Liver (tissue), 8 donors: ENCODE measurements at regions not wholly inside any gene's neighbourhood (a gene's known extent, or its start where the extent isn't known, plus 50 kb on each side); places are given as distances from the start of the nearest gene placed in this dataset.

ENCODE experiments used
- DNase-seq: peaks from one replicate; pipeline ENCODE4 v3.0.0-alpha.2; 2017; ENCODE audit warnings: low spot score
- H3K27ac ChIP-seq, 2 donors: one replicate each; pipeline ENCODE4 v1.7.0; 2013; ENCODE audit warnings: inconsistent platforms in 2 of 2, low read length in 2 of 2, control low read depth in 1 of 2, low read depth in 1 of 2, mild to moderate bottlenecking in 1 of 2
- H3K27me3 ChIP-seq, 4 donors: one replicate each; pipeline versions ENCODE4 v1.6.1 to v1.7.0; 2013; ENCODE audit warnings: low read length in 3 of 4, inconsistent platforms in 1 of 4, mild to moderate bottlenecking in 1 of 4, moderate library complexity in 1 of 4; ENCODE audit not compliant: control insufficient read depth in 4 of 4, insufficient read depth in 4 of 4
- H3K36me3 ChIP-seq, 4 donors: one replicate each; pipeline versions ENCODE4 v1.6.1 to v1.7.0; 2013; ENCODE audit warnings: low read length in 3 of 4, mild to moderate bottlenecking in 3 of 4, low read depth in 1 of 4, moderate library complexity in 1 of 4; ENCODE audit not compliant: control insufficient read depth in 4 of 4, insufficient read depth in 3 of 4
- H3K4me1 ChIP-seq, 4 donors: one replicate each; pipeline versions ENCODE4 v1.6.1 to v1.7.0; 2013; ENCODE audit warnings: low read length in 3 of 4, mild to moderate bottlenecking in 3 of 4, moderate library complexity in 1 of 4; ENCODE audit not compliant: control insufficient read depth in 4 of 4, insufficient read depth in 4 of 4
- H3K4me3 ChIP-seq, 3 donors: one replicate each; pipeline versions ENCODE4 v1.6.1 to v1.7.0; 2013; ENCODE audit warnings: low read length in 3 of 3, control low read depth in 1 of 3, low read depth in 1 of 3, mild to moderate bottlenecking in 1 of 3
- H3K9ac ChIP-seq, 2 donors: one replicate each; pipeline ENCODE4 v1.7.0; 2013; ENCODE audit warnings: low read length in 2 of 2, mild to moderate bottlenecking in 2 of 2, moderate library complexity in 2 of 2, control low read depth in 1 of 2, low read depth in 1 of 2
- H3K9me3 ChIP-seq, 4 donors: one replicate each; pipeline versions ENCODE4 v1.6.1 to v1.7.0; 2013; ENCODE audit warnings: low read length in 3 of 4; ENCODE audit not compliant: control insufficient read depth in 4 of 4
- EGR1 ChIP-seq, 2 donors: IDR thresholded peaks; 2 replicates each; pipeline ENCODE4 v1.6.1; 2016 to 2018; ENCODE audit warnings: antibody characterized with exemption in 2 of 2, low read depth in 2 of 2
- FOXA1 ChIP-seq: IDR thresholded peaks from 2 replicates; pipeline ENCODE4 v1.6.1; 2016; ENCODE audit warnings: antibody characterized with exemption
- FOXA2 ChIP-seq: IDR thresholded peaks from 2 replicates; pipeline ENCODE4 v1.6.1; 2016; ENCODE audit warnings: antibody characterized with exemption
- GABPA ChIP-seq, 2 donors: IDR thresholded peaks in 1 of 2; conservative IDR thresholded peaks in 1 of 2; 2 replicates each; pipeline ENCODE4 v1.6.1; 2016; ENCODE audit warnings: antibody characterized with exemption in 2 of 2, mild to moderate bottlenecking in 1 of 2, moderate library complexity in 1 of 2
- HNF4A ChIP-seq, 2 donors: conservative IDR thresholded peaks; 2 replicates each; pipeline ENCODE4 v1.6.1; 2016; ENCODE audit warnings: antibody characterized with exemption in 2 of 2, mild to moderate bottlenecking in 2 of 2
- HNF4G ChIP-seq: IDR thresholded peaks from 2 replicates; pipeline ENCODE4 v1.6.1; 2016; ENCODE audit warnings: antibody characterized with exemption
- JUND ChIP-seq, 2 donors: IDR thresholded peaks; 2 replicates each; pipeline ENCODE4 v1.6.1; 2016; ENCODE audit warnings: antibody characterized with exemption in 2 of 2
- NR2F2 ChIP-seq: IDR thresholded peaks from 2 replicates; pipeline ENCODE4 v1.6.1; 2016; ENCODE audit warnings: antibody characterized with exemption
- RAD21 ChIP-seq, 2 donors: IDR thresholded peaks; 2 replicates each; pipeline ENCODE4 v1.6.1; 2016; ENCODE audit warnings: antibody characterized with exemption in 2 of 2, mild to moderate bottlenecking in 2 of 2
- RXRA ChIP-seq, 2 donors: IDR thresholded peaks; 2 replicates each; pipeline ENCODE4 v1.6.1; 2017 to 2018; ENCODE audit warnings: antibody characterized with exemption in 2 of 2, mild to moderate bottlenecking in 1 of 2
- SP1 ChIP-seq: IDR thresholded peaks from 2 replicates; pipeline ENCODE4 v1.6.1; 2018; ENCODE audit warnings: antibody characterized with exemption, mild to moderate bottlenecking
- TAF1 ChIP-seq: conservative IDR thresholded peaks from 2 replicates; pipeline ENCODE4 v1.6.1; 2016; ENCODE audit warnings: antibody characterized with exemption, mild to moderate bottlenecking
- YY1 ChIP-seq: IDR thresholded peaks from 2 replicates; pipeline ENCODE4 v1.6.1; 2016; ENCODE audit warnings: antibody characterized with exemption, mild to moderate bottlenecking
- WGBS: extraction: QIAGEN DNeasy Blood & Tissue Kit; methylation state at CpG from one replicate; pipeline ENCODE4 v1.1.7; 2013; 5-methylcytosine and 5-hydroxymethylcytosine counted together
- TF ChIP-seq, protein P1 (sequence below): IDR thresholded peaks from 2 replicates; pipeline ENCODE4 v1.6.1; 2016; ENCODE audit warnings: antibody characterized with exemption
- TF ChIP-seq, protein P2 (sequence below): IDR thresholded peaks from 2 replicates; pipeline ENCODE4 v1.6.1; 2016; ENCODE audit warnings: antibody characterized with exemption
- TF ChIP-seq, protein P3 (sequence below): fragments of 150-350 bp; IDR thresholded peaks from 2 replicates; pipeline ENCODE4 v1.5.1; 2017; ENCODE audit warnings: improper control_type of control experiment, low read depth, low read length; ENCODE audit not compliant: missing input control
- donor health status: healthy.
- donor health status: healthy.
- donor health status: healthy.
- donor health status: healthy.
- donor health status: healthy.

DNA sequence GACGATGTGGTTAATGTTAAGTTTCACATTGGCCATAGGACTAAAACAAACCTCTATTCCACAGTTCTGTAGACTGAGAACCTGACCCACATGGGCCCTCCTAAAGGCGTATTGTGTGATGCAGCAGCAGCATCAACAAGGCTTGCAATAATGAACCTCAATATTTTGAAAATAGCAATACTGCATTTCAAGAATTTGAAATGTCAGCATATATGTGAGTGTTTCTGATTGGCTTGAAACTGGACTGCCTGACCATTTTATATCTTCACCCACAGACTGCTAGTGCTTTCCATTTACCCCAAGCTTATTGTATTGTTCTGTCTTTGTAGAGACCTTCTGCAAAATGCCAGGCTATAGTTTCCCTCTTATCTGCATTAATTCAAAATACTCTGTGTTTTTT, 1122.3 kb downstream of the IGSF11 start:
- TF ChIP-seq FOXA2 (no peak), GABPA (IDR thresholded peaks at IDR 0.05 in 1 of 2, conservative IDR thresholded peaks at IDR 0.05 in 1 of 2) (no peak), FOXA1 (no peak), TAF1 (no peak), EGR1 (IDR thresholded peaks at IDR 0.05; ENCODE audit: low read depth in 2 of 2) (no peak), RXRA (IDR thresholded peaks at IDR 0.05) (no peak), SP1 (no peak), HNF4A (conservative IDR thresholded peaks at IDR 0.05) (no peak), RAD21 (IDR thresholded peaks at IDR 0.05) (no peak), NR2F2 (no peak)
- TF ChIP-seq, protein P1, sequence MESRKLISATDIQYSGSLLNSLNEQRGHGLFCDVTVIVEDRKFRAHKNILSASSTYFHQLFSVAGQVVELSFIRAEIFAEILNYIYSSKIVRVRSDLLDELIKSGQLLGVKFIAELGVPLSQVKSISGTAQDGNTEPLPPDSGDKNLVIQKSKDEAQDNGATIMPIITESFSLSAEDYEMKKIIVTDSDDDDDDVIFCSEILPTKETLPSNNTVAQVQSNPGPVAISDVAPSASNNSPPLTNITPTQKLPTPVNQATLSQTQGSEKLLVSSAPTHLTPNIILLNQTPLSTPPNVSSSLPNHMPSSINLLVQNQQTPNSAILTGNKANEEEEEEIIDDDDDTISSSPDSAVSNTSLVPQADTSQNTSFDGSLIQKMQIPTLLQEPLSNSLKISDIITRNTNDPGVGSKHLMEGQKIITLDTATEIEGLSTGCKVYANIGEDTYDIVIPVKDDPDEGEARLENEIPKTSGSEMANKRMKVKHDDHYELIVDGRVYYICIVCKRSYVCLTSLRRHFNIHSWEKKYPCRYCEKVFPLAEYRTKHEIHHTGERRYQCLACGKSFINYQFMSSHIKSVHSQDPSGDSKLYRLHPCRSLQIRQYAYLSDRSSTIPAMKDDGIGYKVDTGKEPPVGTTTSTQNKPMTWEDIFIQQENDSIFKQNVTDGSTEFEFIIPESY: no peak
- TF ChIP-seq, protein P2, sequence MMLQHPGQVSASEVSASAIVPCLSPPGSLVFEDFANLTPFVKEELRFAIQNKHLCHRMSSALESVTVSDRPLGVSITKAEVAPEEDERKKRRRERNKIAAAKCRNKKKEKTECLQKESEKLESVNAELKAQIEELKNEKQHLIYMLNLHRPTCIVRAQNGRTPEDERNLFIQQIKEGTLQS: no peak
- no peaks in the 10 kb centered on the region for H3K4me1 ChIP-seq
- no peak overlapping the region for H3K9ac ChIP-seq
- WGBS: 81% methylated on average over 2 of the region's 2 CpGs
- H3K27me3 ChIP-seq: peaks cover 0 to 4% (median 0%) of the 10 kb centered on the region in 4 donors
- H3K4me3 ChIP-seq: no peak overlapping the region
- no peaks in the 10 kb centered on the region for H3K9me3 ChIP-seq
- DNase-seq: no peak
- no peak overlapping the region for H3K27ac ChIP-seq
- H3K36me3 ChIP-seq: no peaks in the 10 kb centered on the region

DNA sequence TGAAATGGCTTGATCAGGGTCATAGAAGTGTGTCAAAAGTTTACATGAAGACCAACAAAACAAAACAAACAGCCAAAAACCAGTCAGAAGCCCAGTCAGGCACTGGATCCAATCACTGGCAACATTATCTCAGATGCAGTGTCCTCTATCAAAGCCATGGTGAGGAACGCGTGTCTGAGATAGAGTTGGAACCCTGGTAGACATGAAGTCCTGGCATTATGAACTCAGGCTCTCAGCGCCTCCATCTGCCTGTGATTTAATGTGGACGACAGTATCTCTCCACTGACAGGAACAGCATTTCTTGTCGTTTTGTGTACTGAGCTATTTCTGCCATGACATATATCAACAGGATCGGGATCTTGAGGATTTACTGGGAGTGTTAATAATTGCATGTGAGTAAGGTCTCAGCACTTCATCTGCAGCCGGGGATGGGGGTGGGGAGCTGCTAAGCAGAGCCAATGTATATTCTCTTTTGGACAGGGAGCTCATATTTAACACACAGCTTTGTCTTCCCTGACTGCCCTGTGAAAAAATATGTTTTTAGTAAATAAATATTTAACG, 1120.0 kb downstream of the IGSF11 start:
- Histone ChIP-seq H3K9ac (no peak overlapping the region), H3K9me3 (no peaks in the 10 kb centered on the region), H3K4me3 (no peak overlapping the region), H3K36me3 (no peaks in the 10 kb centered on the region), H3K4me1 (no peaks in the 10 kb centered on the region), H3K27ac (no peak overlapping the region), H3K27me3 (peaks cover 0 to 4% (median 0%) of the 10 kb centered on the region in 4 donors)
- TF ChIP-seq YY1 (no peak), HNF4G (no peak), SP1 (no peak), RXRA (IDR thresholded peaks at IDR 0.05) (no peak), GABPA (IDR thresholded peaks at IDR 0.05 in 1 of 2, conservative IDR thresholded peaks at IDR 0.05 in 1 of 2) (no peak), JUND (IDR thresholded peaks at IDR 0.05) (no peak), RAD21 (IDR thresholded peaks at IDR 0.05) (no peak), NR2F2 (no peak)
- TF ChIP-seq, protein P3, sequence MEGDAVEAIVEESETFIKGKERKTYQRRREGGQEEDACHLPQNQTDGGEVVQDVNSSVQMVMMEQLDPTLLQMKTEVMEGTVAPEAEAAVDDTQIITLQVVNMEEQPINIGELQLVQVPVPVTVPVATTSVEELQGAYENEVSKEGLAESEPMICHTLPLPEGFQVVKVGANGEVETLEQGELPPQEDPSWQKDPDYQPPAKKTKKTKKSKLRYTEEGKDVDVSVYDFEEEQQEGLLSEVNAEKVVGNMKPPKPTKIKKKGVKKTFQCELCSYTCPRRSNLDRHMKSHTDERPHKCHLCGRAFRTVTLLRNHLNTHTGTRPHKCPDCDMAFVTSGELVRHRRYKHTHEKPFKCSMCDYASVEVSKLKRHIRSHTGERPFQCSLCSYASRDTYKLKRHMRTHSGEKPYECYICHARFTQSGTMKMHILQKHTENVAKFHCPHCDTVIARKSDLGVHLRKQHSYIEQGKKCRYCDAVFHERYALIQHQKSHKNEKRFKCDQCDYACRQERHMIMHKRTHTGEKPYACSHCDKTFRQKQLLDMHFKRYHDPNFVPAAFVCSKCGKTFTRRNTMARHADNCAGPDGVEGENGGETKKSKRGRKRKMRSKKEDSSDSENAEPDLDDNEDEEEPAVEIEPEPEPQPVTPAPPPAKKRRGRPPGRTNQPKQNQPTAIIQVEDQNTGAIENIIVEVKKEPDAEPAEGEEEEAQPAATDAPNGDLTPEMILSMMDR: no peak
- TF ChIP-seq, protein P2: no peak
- 71% methylated on average over 8 of the region's 8 CpGs for WGBS
- DNase-seq: no peak
